Trophoblast cell (in vitro differentiated cells and primary cell): ENCODE measurements at regions not wholly inside any gene's neighbourhood (a gene's known extent, or its start where the extent isn't known, plus 50 kb on each side); places are given as distances from the start of the nearest gene placed in this dataset.
A peak's percentile ranks its signal among the peaks of the same experiment; 100 is the strongest.
"Not testable (repeated sequence)": the region's sequence is repeated elsewhere in the genome, so short reads cannot be mapped to it uniquely, and the experiment has no call there.

Experiments used
- DNase-seq, 2 donors: peaks; one replicate each; pipeline ENCODE4 v3.0.0-alpha.2; 2016
- H2AFZ ChIP-seq: 2 replicates; pipeline ENCODE4 v1.6.1; 2013; ENCODE audit warnings: low read length, moderate library complexity, mild to moderate bottlenecking; ENCODE audit not compliant: insufficient read depth, poor library complexity
- H2AK5ac ChIP-seq: 2 replicates; pipeline ENCODE4 v1.6.1; 2013; ENCODE audit warnings: mild to moderate bottlenecking, low read length
- H2BK120ac ChIP-seq: 2 replicates; pipeline ENCODE4 v1.6.1; 2013; ENCODE audit warnings: low read length, mild to moderate bottlenecking, moderate library complexity; ENCODE audit not compliant: insufficient read depth, poor library complexity
- H2BK12ac ChIP-seq: 2 replicates; pipeline ENCODE4 v1.6.1; 2013; ENCODE audit warnings: mild to moderate bottlenecking, low read length, moderate library complexity
- H2BK5ac ChIP-seq: 2 replicates; pipeline ENCODE4 v1.6.1; 2013; ENCODE audit warnings: low read length, low read depth, moderate library complexity, mild to moderate bottlenecking; ENCODE audit not compliant: poor library complexity
- H3K14ac ChIP-seq: 2 replicates; pipeline ENCODE4 v1.6.1; 2013; ENCODE audit warnings: mild to moderate bottlenecking, low read length
- H3K18ac ChIP-seq: 2 replicates; pipeline ENCODE4 v1.6.1; 2013; ENCODE audit warnings: mild to moderate bottlenecking, low read length
- H3K23ac ChIP-seq: 2 replicates; pipeline ENCODE4 v1.6.1; 2013; ENCODE audit warnings: low read length
- H3K27ac ChIP-seq: 2 replicates; pipeline ENCODE4 v1.5.1; 2013; ENCODE audit warnings: low read depth, mild to moderate bottlenecking, inconsistent platforms, low read length, moderate library complexity
- H3K27me3 ChIP-seq: 2 replicates; pipeline ENCODE4 v1.6.1; 2013; ENCODE audit warnings: inconsistent platforms, mild to moderate bottlenecking, low read length, moderate library complexity; ENCODE audit not compliant: insufficient read depth
- H3K36me3 ChIP-seq, 2 experiments: 1 replicate in 1 of 2; 2 replicates in 1 of 2; pipeline ENCODE4 v1.6.1; 2013; ENCODE audit warnings: low read length in 2 of 2, mild to moderate bottlenecking in 2 of 2, moderate library complexity in 1 of 2; ENCODE audit not compliant: insufficient read depth in 2 of 2, control insufficient read depth in 1 of 2
- H3K4ac ChIP-seq: 2 replicates; pipeline ENCODE4 v1.6.1; 2013; ENCODE audit warnings: low read depth, mild to moderate bottlenecking, low read length, moderate library complexity
- H3K4me1 ChIP-seq, 2 experiments: 1 replicate in 1 of 2; 2 replicates in 1 of 2; pipeline ENCODE4 v1.6.1; 2013; ENCODE audit warnings: low read length in 2 of 2, mild to moderate bottlenecking in 2 of 2, moderate library complexity in 1 of 2; ENCODE audit not compliant: insufficient read depth in 2 of 2, control insufficient read depth in 1 of 2
- H3K4me2 ChIP-seq: 2 replicates; pipeline ENCODE4 v1.6.1; 2013; ENCODE audit warnings: inconsistent platforms, mild to moderate bottlenecking, low read length, moderate library complexity
- H3K4me3 ChIP-seq: 2 replicates; pipeline ENCODE4 v1.5.1; 2013; ENCODE audit warnings: mild to moderate bottlenecking, low read depth, low read length, inconsistent platforms
- H3K79me1 ChIP-seq: one replicate; pipeline ENCODE4 v1.6.1; 2013; ENCODE audit warnings: low read length
- H3K79me2 ChIP-seq: 2 replicates; pipeline ENCODE4 v1.6.1; 2013; ENCODE audit warnings: low read length, mild to moderate bottlenecking; ENCODE audit not compliant: control insufficient read depth, insufficient read depth, poor library complexity
- H3K9ac ChIP-seq: 2 replicates; pipeline ENCODE4 v1.6.1; 2013; ENCODE audit warnings: mild to moderate bottlenecking, low read length
- H3K9me3 ChIP-seq: 2 replicates; pipeline ENCODE4 v1.6.1; 2013; ENCODE audit warnings: low read depth, mild to moderate bottlenecking, control low read depth, inconsistent platforms, low read length; ENCODE audit not compliant: insufficient read depth
- H4K12ac ChIP-seq: 2 replicates; pipeline ENCODE4 v1.6.1; 2013; ENCODE audit warnings: low read depth, mild to moderate bottlenecking, low read length, moderate library complexity
- H4K8ac ChIP-seq: 2 replicates; pipeline ENCODE4 v1.6.1; 2013; ENCODE audit warnings: low read depth, mild to moderate bottlenecking, low read length, moderate library complexity
- H4K91ac ChIP-seq: one replicate; pipeline ENCODE4 v1.6.1; 2013; ENCODE audit warnings: low read depth, mild to moderate bottlenecking, low read length, moderate library complexity
- WGBS: extraction: QIAGEN DNeasy Blood & Tissue Kit; methylation state at CpG from one replicate; pipeline ENCODE4 v1.1.7; 2013; ENCODE audit warnings: missing lambda C conversion rate; ENCODE audit not compliant: insufficient read length, insufficient coverage; ENCODE audit errors: extremely low coverage; 5-methylcytosine and 5-hydroxymethylcytosine counted together

DNA sequence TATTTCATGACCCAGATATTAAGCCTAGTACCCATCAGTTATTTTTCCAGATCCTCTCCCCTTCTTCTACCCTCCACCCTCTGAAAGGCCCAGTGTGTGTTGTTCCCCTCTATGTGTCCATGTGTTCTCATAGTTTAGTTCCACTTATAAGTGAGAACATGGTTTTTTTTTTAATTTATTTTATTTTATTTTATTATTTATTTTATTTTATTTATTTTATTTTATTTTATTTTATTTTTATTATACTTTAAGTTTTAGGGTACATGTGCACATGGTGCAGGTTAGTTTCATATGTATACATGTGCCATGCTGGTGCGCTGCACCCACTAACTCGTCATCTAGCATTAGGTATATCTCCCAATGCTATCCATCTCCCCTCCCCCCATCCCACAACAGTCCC, 639.2 kb upstream of the KCND2 start:
- H4K91ac ChIP-seq, H4K8ac ChIP-seq, DNase-seq, H3K79me2 ChIP-seq, H3K4me2 ChIP-seq, H3K9me3 ChIP-seq, H3K79me1 ChIP-seq, H2AFZ ChIP-seq, H3K4ac ChIP-seq, H3K4me1 ChIP-seq, H3K27me3 ChIP-seq, H3K18ac ChIP-seq, H2BK5ac ChIP-seq, H3K4me3 ChIP-seq, H2AK5ac ChIP-seq, H3K9ac ChIP-seq, H3K36me3 ChIP-seq, H3K27ac ChIP-seq, H3K14ac ChIP-seq, H2BK120ac ChIP-seq, H4K12ac ChIP-seq, H2BK12ac ChIP-seq, H3K23ac ChIP-seq: not testable (repeated sequence)
- WGBS = no CpG with 5 or more reads among the region's 2 CpGs

GRCh38 chr7:119640326-119640725, 632.6 kb upstream of the KCND2 start:
- Histone ChIP-seq H3K36me3 (no peaks in the 10 kb centered on the region), H2BK120ac (no peak overlapping the region), H2BK12ac (no peak overlapping the region), H4K8ac (no peak overlapping the region), H3K4me2 (no peak overlapping the region), H2AFZ (no peak overlapping the region), H3K9ac (no peak overlapping the region), H3K4me1 (no peaks in the 10 kb centered on the region), H3K23ac (no peak overlapping the region), H3K79me1 (no peaks in the 10 kb centered on the region), H3K18ac (no peak overlapping the region), H2AK5ac (no peak overlapping the region), H3K27me3 (no peaks in the 10 kb centered on the region), H2BK5ac (no peak overlapping the region), H3K4ac (no peak overlapping the region), H3K4me3 (no peak overlapping the region), H4K12ac (no peak overlapping the region), H3K79me2 (no peaks in the 10 kb centered on the region), H3K9me3 (no peaks in the 10 kb centered on the region), H3K27ac (no peak overlapping the region), H4K91ac (no peak overlapping the region), H3K14ac (no peak overlapping the region)
- no CpG with 5 or more reads among the region's 4 CpGs for WGBS
- peak in 1 of 2 donors; percentile 46 for DNase-seq

DNA sequence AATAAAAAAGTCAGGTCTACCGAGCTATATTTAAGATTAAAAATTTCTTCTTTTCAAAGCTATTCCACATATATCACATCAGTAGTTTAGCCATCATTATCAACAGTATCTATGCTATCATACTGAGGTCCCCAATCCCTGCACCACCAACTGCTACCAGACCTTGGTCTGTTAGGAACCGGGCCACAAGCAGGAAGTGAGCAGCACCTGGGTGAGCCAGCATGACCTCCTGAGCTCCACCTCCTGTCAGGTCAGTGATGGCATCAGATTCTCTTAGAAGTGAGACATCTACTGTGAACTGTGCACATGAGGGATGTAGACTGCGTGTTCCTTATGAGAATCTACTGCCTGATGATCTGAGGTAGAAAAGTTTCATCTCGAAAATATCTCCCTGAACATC, 632.1 kb upstream of the KCND2 start:
- Histone ChIP-seq H3K4ac (no peak overlapping the region), H3K18ac (no peak overlapping the region), H3K9ac (no peak overlapping the region), H4K8ac (no peak overlapping the region), H2AFZ (no peak overlapping the region), H4K12ac (no peak overlapping the region), H3K4me3 (no peak overlapping the region), H2BK120ac (no peak overlapping the region), H3K23ac (no peak overlapping the region), H3K4me1 (no peaks in the 10 kb centered on the region), H3K79me1 (no peaks in the 10 kb centered on the region), H2BK12ac (no peak overlapping the region), H3K79me2 (no peaks in the 10 kb centered on the region), H3K36me3 (no peaks in the 10 kb centered on the region), H3K14ac (no peak overlapping the region), H3K9me3 (no peaks in the 10 kb centered on the region), H3K4me2 (no peak overlapping the region), H3K27ac (no peak overlapping the region), H3K27me3 (no peaks in the 10 kb centered on the region), H2AK5ac (no peak overlapping the region), H4K91ac (no peak overlapping the region), H2BK5ac (no peak overlapping the region)
- no peak for DNase-seq
- WGBS = no CpG with 5 or more reads among the region's 4 CpGs

DNA sequence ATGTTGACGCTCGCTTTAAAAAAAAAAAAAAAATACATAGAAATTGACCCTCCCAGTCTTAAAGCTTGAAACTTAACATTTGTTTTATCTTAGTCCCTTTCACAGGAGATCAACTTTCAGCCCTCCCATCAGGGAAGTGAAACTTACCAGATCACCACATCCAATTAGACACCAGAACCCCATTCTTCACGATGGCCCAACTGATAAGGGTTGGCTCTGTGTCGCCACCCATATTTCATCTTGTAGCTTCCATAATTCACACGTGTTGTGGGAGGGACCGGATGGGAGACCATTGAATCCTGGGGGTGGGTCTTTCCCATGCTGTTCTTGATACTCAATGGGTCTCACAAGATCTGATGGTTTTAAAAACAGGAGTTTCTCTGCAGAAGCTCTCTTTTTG, 629.4 kb upstream of the KCND2 start:
- Histone ChIP-seq H3K23ac (no peak overlapping the region), H4K12ac (no peak overlapping the region), H3K18ac (no peak overlapping the region), H4K91ac (no peak overlapping the region), H2BK5ac (no peak overlapping the region), H3K27ac (no peak overlapping the region), H2BK120ac (no peak overlapping the region), H3K27me3 (no peaks in the 10 kb centered on the region), H3K4ac (no peak overlapping the region), H4K8ac (no peak overlapping the region), H3K4me1 (no peaks in the 10 kb centered on the region), H3K79me1 (no peaks in the 10 kb centered on the region), H2BK12ac (no peak overlapping the region), H2AK5ac (no peak overlapping the region), H3K4me3 (no peak overlapping the region), H2AFZ (no peak overlapping the region), H3K36me3 (no peaks in the 10 kb centered on the region), H3K9ac (no peak overlapping the region), H3K79me2 (no peaks in the 10 kb centered on the region), H3K9me3 (no peaks in the 10 kb centered on the region), H3K14ac (no peak overlapping the region), H3K4me2 (no peak overlapping the region)
- no peak for DNase-seq
- no CpG with 5 or more reads among the region's 6 CpGs for WGBS
